GM12891 (cell line): ENCODE measurements at regions not wholly inside any gene's neighbourhood (a gene's known extent, or its start where the extent isn't known, plus 50 kb on each side); places are given as distances from the start of the nearest gene placed in this dataset.
"Not testable (repeated sequence)": the region's sequence is repeated elsewhere in the genome, so short reads cannot be mapped to it uniquely, and the experiment has no call there.

ENCODE experiments used
- DNase-seq: peaks from one replicate; pipeline ENCODE4 v3.0.0; 2011; ENCODE audit warnings: low spot score; ENCODE audit not compliant: insufficient read length
- FAIRE-seq: peaks from 2 replicates; lab custom pipeline; 2011; peaks lifted over from hg19 to GRCh38; lab: Jason Lieb, UNC
- PAX5 ChIP-seq: IDR thresholded peaks from 2 replicates; pipeline ENCODE4 v1.6.1; 2011; ENCODE audit warnings: low read length, moderate library complexity, mild to moderate bottlenecking; ENCODE audit not compliant: insufficient read depth, severe bottlenecking
- POLR2A ChIP-seq: IDR thresholded peaks from 2 replicates; pipeline ENCODE4 v1.6.1; 2011; ENCODE audit warnings: low read depth, low read length, control low read depth
- POLR2AphosphoS5 ChIP-seq: IDR thresholded peaks from 2 replicates; pipeline ENCODE4 v1.6.1; 2011; ENCODE audit warnings: low read depth, low read length, control low read depth
- POU2F2 ChIP-seq: IDR thresholded peaks from 2 replicates; pipeline ENCODE4 v1.6.1; 2011; ENCODE audit warnings: low read depth, mild to moderate bottlenecking, control low read depth, low read length, moderate library complexity
- SPI1 ChIP-seq: IDR thresholded peaks from 2 replicates; pipeline ENCODE4 v1.6.1; 2011; ENCODE audit warnings: low read depth, low read length, control low read depth
- TAF1 ChIP-seq: IDR thresholded peaks from 2 replicates; pipeline ENCODE4 v1.6.1; 2011; ENCODE audit warnings: low read depth, low read length, control low read depth

GRCh38 chr5:157989296-157989695, 130.4 kb upstream of the CLINT1 start:
- no peak for TF ChIP-seq PAX5
- TF ChIP-seq POLR2A: no peak
- no peak for TF ChIP-seq SPI1
- TF ChIP-seq POU2F2: no peak
- no peak for TF ChIP-seq TAF1
- no peak for TF ChIP-seq POLR2AphosphoS5
- DNase-seq: no peak
- FAIRE-seq: no peak

DNA sequence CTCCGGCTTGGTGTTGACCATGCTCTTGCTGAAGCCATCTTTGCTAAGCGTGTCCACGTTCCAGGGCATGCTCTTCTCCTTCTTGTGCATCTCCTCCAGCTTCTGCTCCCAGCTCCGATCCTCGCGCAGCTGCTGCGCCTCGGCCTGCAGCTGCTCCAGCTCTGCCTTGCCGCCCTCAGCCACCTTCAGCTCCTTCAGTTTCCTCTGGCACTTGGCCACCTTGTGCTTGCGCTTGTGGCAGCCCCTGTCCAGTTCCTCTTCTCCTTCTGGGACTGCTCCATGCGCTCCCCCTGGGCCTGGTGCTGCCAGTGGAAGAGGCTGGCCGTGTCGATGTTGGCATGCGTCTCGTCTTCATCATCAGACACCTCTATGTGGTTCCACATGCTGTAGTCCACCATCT, 128.3 kb upstream of the CLINT1 start:
- FAIRE-seq: no peak
- no peak for TF ChIP-seq POU2F2
- no peak for TF ChIP-seq PAX5
- no peak for TF ChIP-seq POLR2AphosphoS5
- TF ChIP-seq TAF1: no peak
- no peak for TF ChIP-seq POLR2A
- TF ChIP-seq SPI1: no peak
- DNase-seq: no peak

- FAIRE-seq: no peak
- TF ChIP-seq PAX5 (no peak), POU2F2 (no peak), TAF1 (no peak), SPI1 (no peak), POLR2AphosphoS5 (no peak), POLR2A (no peak)
- DNase-seq: no peak
Measured at GRCh38 chr5:157986431-157986990, 127.6 kb upstream of the CLINT1 start.

GRCh38 chr5:157984611-157985010, 125.7 kb upstream of the CLINT1 start:
- DNase-seq (no peak), FAIRE-seq (no peak)
- TF ChIP-seq TAF1 (no peak), POU2F2 (no peak), PAX5 (no peak)

DNA sequence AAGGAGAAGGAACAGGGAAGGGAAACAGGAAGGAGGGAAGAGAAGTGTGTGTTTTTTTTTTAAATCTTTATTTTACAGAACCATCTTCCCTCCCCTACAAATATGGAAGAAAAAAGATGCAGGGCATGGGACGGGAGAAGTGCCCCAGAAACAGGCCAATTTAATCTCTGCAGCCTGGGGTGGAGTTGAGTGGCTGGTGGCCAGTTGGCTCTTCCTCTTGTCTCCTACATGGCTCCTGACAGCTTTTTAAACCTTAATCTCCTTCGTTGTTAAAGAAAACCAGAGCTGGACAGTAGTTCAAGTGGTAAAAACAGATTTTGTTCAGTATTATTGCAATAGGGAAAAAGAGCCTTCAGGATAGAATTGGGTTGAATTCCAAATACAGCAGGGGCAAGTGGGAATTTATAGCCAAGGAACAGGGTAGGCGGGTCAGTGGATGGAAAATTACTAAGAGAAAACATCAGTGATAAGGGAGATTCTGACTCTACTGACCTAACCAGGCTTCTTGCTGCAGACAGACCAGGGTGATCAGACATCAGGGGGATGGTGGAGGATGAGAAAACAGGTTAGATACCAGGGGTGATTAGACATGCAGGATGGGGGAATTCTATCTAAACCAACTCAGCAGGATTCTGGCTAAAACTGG, 125.1 kb upstream of the CLINT1 start:
- no peak for FAIRE-seq
- TF ChIP-seq POU2F2 (no peak), POLR2AphosphoS5 (no peak), TAF1 (no peak), POLR2A (no peak), SPI1 (no peak), PAX5 (no peak)

DNA sequence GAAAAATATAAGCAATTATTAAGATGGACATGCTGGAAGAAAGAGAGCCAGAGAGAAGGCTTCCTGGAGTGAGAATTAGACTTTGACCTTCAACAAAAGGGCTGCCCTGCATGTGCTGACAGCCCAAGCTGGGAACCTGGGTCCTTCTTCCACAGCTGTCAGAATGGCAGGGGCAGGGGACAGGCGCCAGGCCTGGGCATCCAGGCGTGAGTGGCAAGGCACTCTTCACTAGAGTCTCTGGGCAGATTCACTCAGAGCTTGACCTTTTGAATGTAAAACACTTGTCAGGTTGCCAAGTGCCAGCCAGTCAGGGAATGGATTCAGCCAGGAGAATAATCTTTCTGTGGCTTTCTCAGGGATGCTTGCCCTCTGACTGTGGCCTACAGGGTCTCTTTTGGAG, 119.1 kb upstream of the CLINT1 start:
- TF ChIP-seq TAF1: no peak
- TF ChIP-seq SPI1: no peak
- TF ChIP-seq PAX5: no peak
- TF ChIP-seq POLR2AphosphoS5: no peak
- TF ChIP-seq POLR2A: no peak
- no peak for FAIRE-seq
- DNase-seq: no peak

More for the DNA sequence above, 125.1 kb upstream of the CLINT1 start:
- no peak for DNase-seq

DNA sequence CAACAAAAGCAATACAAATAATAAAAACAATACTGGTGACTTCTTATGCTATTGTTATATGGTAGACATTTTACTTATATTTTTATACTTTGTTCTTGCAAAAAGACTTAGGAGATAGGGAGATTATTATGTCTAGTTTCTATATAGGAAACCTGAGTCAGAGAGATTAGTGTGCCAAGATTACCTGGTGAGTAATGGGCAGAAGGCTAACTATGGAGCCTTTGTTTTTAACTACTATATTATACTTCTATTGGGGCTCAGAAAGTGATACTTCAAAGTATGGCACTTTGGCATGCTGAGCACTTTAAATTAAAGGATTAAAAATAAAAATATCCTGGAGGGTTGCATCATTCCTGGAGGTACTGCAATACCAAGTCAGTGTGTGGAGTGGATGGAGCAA, 117.5 kb upstream of the CLINT1 start:
- no peak for TF ChIP-seq PAX5
- no peak for TF ChIP-seq POLR2AphosphoS5
- no peak for TF ChIP-seq POLR2A
- TF ChIP-seq POU2F2: no peak
- TF ChIP-seq TAF1: no peak
- TF ChIP-seq SPI1: no peak
- no peak for DNase-seq
- no peak for FAIRE-seq

GRCh38 chr5:157972579-157972978, 113.6 kb upstream of the CLINT1 start:
- TF ChIP-seq POU2F2 (no peak), TAF1 (no peak), SPI1 (no peak), POLR2AphosphoS5 (no peak), POLR2A (no peak), PAX5 (no peak)
- FAIRE-seq (no peak), DNase-seq (no peak)

- TF ChIP-seq POLR2A: no peak
- no peak for TF ChIP-seq TAF1
- TF ChIP-seq PAX5: no peak
- TF ChIP-seq SPI1: no peak
- TF ChIP-seq POU2F2: no peak
- TF ChIP-seq POLR2AphosphoS5: no peak
- no peak for DNase-seq
- no peak for FAIRE-seq
Measured at GRCh38 chr5:157971571-157972216, 112.7 kb upstream of the CLINT1 start.

DNA sequence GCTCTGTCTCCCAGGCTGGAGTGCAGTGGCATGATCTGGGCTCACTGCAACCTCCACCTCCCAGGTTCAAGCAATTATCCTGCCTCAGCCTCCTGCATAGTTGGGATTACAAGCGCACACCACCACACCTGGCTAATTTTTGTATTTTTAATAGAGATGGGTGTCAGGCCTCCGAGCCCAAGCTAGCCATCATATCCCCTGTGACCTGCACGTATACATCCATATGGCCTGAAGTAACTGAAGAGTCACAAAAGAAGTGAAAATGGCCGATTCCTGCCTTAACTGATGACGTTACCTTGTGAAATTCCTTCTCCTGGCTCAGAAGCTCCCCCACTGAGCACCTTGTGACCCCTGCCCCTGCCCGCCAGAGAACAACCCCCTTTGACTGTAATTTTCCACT, 109.6 kb upstream of the CLINT1 start:
- not testable (repeated sequence) for DNase-seq, FAIRE-seq
